Prostate gland (tissue), 2 donors: ENCODE measurements at regions not wholly inside any gene's neighbourhood (a gene's known extent, or its start where the extent isn't known, plus 50 kb on each side); places are given as distances from the start of the nearest gene placed in this dataset.

Source experiments
- DNase-seq: peaks from one replicate; pipeline ENCODE4 v3.0.0-alpha.2; 2019; ENCODE audit warnings: low spot score
- H3K27ac ChIP-seq, 2 donors: fragments of 200-600 bp; sonication (generic); 2 replicates each; pipeline ENCODE4 v1.5.1; 2017 to 2019
- H3K27me3 ChIP-seq: fragments of 200-600 bp; sonication (generic); replicated peaks from 2 replicates; pipeline ENCODE4 v1.5.1; 2019; ENCODE audit not compliant: insufficient read depth
- H3K36me3 ChIP-seq, 2 donors: fragments of 200-600 bp; sonication (generic); 1 replicate in 1 of 2; 2 replicates in 1 of 2; pipeline versions ENCODE4 v1.5.1 to v1.8.1; 2017 to 2019
- H3K4me1 ChIP-seq: fragments of 200-600 bp; sonication (generic); replicated peaks from 2 replicates; pipeline ENCODE4 v1.5.1; 2019
- H3K4me3 ChIP-seq, 2 donors: fragments of 200-600 bp; sonication (generic); 2 replicates each; pipeline ENCODE4 v1.5.1; 2017 to 2019
- H3K9me3 ChIP-seq: fragments of 200-600 bp; sonication (generic); 2 replicates; pipeline ENCODE4 v1.5.1; 2017
- CTCF ChIP-seq, 4 experiments: fragments of 200-600 bp in 2 of 4; fragments of 450-650 bp in 2 of 4; sonication (generic) in 2 of 4; IDR thresholded peaks; 1 replicate in 3 of 4; 2 replicates in 1 of 4; pipeline ENCODE4 v1.5.1; 2016 to 2019; ENCODE audit warnings: antibody characterized with exemption in 4 of 4, mild to moderate bottlenecking in 2 of 4, moderate library complexity in 2 of 4
- POLR2A ChIP-seq: fragments of 450-650 bp; IDR thresholded peaks from one replicate; pipeline ENCODE4 v1.6.1; 2016; ENCODE audit warnings: antibody characterized with exemption, mild to moderate bottlenecking
- POLR2AphosphoS5 ChIP-seq: sonication (generic); formaldehyde crosslinking; IDR thresholded peaks from one replicate; pipeline ENCODE4 v1.6.1; 2017; ENCODE audit warnings: antibody characterized with exemption
- WGBS: methylation state at CpG from one replicate; pipeline ENCODE4 v1.1.5; 2018; 5-methylcytosine and 5-hydroxymethylcytosine counted together
- intact Hi-C: fragments of 100-400 bp; cut with DNase I; formaldehyde crosslinking; loops from one replicate; pipeline ENCODE4 v1.14.2; 2022

GRCh38 chr15:79164043-79164442 lies 73.5 kb upstream of the RASGRF1 start:
- no peak overlapping the region for H3K4me3 ChIP-seq
- intact Hi-C loops, result no loop called here
- no peak for DNase-seq

DNA sequence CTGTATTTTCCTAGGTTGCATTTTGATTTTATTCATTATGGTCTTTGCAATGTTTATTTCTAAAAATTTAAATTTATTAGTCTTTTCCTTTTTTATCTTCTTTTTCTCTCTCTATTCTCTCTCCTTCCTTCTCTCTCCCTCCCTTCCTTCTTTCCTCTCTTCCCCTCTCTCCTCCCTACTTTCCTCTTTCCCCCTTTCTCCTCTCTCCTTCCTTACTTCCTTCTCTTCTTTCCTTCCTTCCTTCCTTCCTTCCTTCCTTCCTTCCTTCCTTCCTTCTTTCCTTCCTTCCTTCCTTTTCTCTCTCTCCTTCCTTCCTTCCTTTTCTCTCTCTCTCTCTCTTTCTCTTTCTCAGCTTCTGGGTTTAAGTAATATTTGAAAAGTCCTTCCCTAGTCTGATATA lies 72.8 kb upstream of the RASGRF1 start:
- no peak overlapping the region for H3K27ac ChIP-seq
- H3K36me3 ChIP-seq, result no peaks in the 10 kb centered on the region
- TF ChIP-seq POLR2A (no peak), POLR2AphosphoS5 (no peak), CTCF (IDR thresholded peaks at IDR 0.05) (no peak)
- intact Hi-C loops, result no loop called here
- no peak for DNase-seq
- H3K27me3 ChIP-seq, result no peaks in the 10 kb centered on the region
- H3K4me3 ChIP-seq, result no peak overlapping the region
- no peaks in the 10 kb centered on the region for H3K9me3 ChIP-seq
- no peaks in the 10 kb centered on the region for H3K4me1 ChIP-seq

More at GRCh38 chr15:79164043-79164442, 73.5 kb upstream of the RASGRF1 start:
- H3K36me3 ChIP-seq, result no peaks in the 10 kb centered on the region
- no peaks in the 10 kb centered on the region for H3K4me1 ChIP-seq
- no peak overlapping the region for H3K27ac ChIP-seq
- 96% methylated on average over 4 of the region's 4 CpGs for WGBS
- no peak for TF ChIP-seq CTCF (IDR thresholded peaks at IDR 0.05)
- no peaks in the 10 kb centered on the region for H3K27me3 ChIP-seq
- no peaks in the 10 kb centered on the region for H3K9me3 ChIP-seq

GRCh38 chr15:79161837-79162508 lies 71.4 kb upstream of the RASGRF1 start:
- intact Hi-C loops, result no loop called here
- no peaks in the 10 kb centered on the region for H3K4me1 ChIP-seq
- no peak overlapping the region for H3K27ac ChIP-seq
- no peak overlapping the region for H3K4me3 ChIP-seq
- TF ChIP-seq POLR2AphosphoS5 (no peak), POLR2A (no peak), CTCF (IDR thresholded peaks at IDR 0.05) (no peak)
- no peaks in the 10 kb centered on the region for H3K9me3 ChIP-seq
- H3K36me3 ChIP-seq, result no peaks in the 10 kb centered on the region
- DNase-seq, result no peak
- WGBS, result 75% methylated on average over 1 of the region's 1 CpG
- H3K27me3 ChIP-seq, result no peaks in the 10 kb centered on the region

- H3K4me1 ChIP-seq, result no peaks in the 10 kb centered on the region
- no peaks in the 10 kb centered on the region for H3K27me3 ChIP-seq
- H3K4me3 ChIP-seq, result no peak overlapping the region
- WGBS, result 81% methylated on average over 2 of the region's 2 CpGs
- TF ChIP-seq CTCF (IDR thresholded peaks at IDR 0.05) (no peak), POLR2A (no peak)
- no peaks in the 10 kb centered on the region for H3K36me3 ChIP-seq
- H3K9me3 ChIP-seq, result no peaks in the 10 kb centered on the region
- intact Hi-C loops, result no loop called here
- DNase-seq, result no peak
- no peak overlapping the region for H3K27ac ChIP-seq
Measured at GRCh38 chr15:79160211-79160610, 69.6 kb upstream of the RASGRF1 start.
